Testis (tissue), 2 donors: ENCODE measurements at regions not wholly inside any gene's neighbourhood (a gene's known extent, or its start where the extent isn't known, plus 50 kb on each side); places are given as distances from the start of the nearest gene placed in this dataset.
A peak's percentile ranks its signal among the peaks of the same experiment; 100 is the strongest.

Experiments
- DNase-seq: peaks from one replicate; pipeline ENCODE4 v3.0.0-alpha.2; 2019
- H3K27ac ChIP-seq, 2 donors: fragments of 200-600 bp; sonication (generic); one replicate each; pipeline ENCODE4 v1.5.1; 2019
- H3K27me3 ChIP-seq: fragments of 200-600 bp; sonication (generic); one replicate; pipeline ENCODE4 v1.5.1; 2019
- H3K36me3 ChIP-seq: fragments of 200-600 bp; sonication (generic); one replicate; pipeline ENCODE4 v1.5.1; 2017; ENCODE audit warnings: low read depth; ENCODE audit errors: missing control alignments
- H3K4me1 ChIP-seq: fragments of 200-600 bp; sonication (generic); one replicate; pipeline ENCODE4 v1.5.1; 2019
- H3K4me3 ChIP-seq, 2 donors: fragments of 200-600 bp; sonication (generic); one replicate each; pipeline ENCODE4 v1.5.1; 2017 to 2019
- H3K9me3 ChIP-seq: fragments of 200-600 bp; sonication (generic); one replicate; pipeline ENCODE4 v1.5.1; 2017
- POLR2A ChIP-seq: fragments of 450-650 bp; IDR thresholded peaks from one replicate; pipeline ENCODE4 v1.6.1; 2017; ENCODE audit warnings: antibody characterized with exemption, mild to moderate bottlenecking, moderate library complexity
- WGBS, 2 donors: methylation state at CpG; one replicate each; pipeline ENCODE4 v1.1.5; 2018; 5-methylcytosine and 5-hydroxymethylcytosine counted together
- intact Hi-C: fragments of 100-400 bp; cut with DNase I; formaldehyde crosslinking; loops from one replicate; pipeline ENCODE4 v1.15.1; 2023; ENCODE audit warnings: low total_unique reads
- TF ChIP-seq, protein P1 (sequence below), 3 experiments: fragments of 450-650 bp in 2 of 3; fragments of 200-600 bp in 1 of 3; sonication (generic) in 1 of 3; IDR thresholded peaks; one replicate each; pipeline ENCODE4 v1.5.1; 2016 to 2019; ENCODE audit warnings: antibody characterized with exemption in 3 of 3, mild to moderate bottlenecking in 2 of 3, moderate library complexity in 1 of 3

DNA sequence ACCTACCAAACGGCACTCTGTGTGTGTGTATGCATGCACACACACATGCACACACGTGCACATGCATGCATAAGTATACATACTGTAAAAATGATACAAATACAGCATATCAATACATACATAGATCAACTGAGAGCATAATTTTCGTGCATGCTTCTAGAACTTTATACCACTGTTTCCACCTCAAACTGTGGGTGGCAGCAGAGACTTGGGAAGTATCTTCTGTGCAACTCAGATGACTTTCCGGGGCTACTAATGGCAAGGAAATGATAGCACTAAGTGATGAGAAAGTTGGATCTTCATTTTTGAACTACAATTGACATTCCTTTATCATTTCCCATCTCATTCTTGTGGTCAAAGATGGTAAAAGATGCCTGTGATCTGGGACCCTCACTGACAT is 570.7 kb downstream of the REEP3 start:
- Histone ChIP-seq H3K27me3 (no peaks in the 10 kb centered on the region), H3K36me3 (no peaks in the 10 kb centered on the region), H3K9me3 (no peaks in the 10 kb centered on the region), H3K27ac (no peak overlapping the region), H3K4me3 (no peak overlapping the region), H3K4me1 (no peaks in the 10 kb centered on the region)
- no peak for TF ChIP-seq POLR2A
- TF ChIP-seq, protein P1, sequence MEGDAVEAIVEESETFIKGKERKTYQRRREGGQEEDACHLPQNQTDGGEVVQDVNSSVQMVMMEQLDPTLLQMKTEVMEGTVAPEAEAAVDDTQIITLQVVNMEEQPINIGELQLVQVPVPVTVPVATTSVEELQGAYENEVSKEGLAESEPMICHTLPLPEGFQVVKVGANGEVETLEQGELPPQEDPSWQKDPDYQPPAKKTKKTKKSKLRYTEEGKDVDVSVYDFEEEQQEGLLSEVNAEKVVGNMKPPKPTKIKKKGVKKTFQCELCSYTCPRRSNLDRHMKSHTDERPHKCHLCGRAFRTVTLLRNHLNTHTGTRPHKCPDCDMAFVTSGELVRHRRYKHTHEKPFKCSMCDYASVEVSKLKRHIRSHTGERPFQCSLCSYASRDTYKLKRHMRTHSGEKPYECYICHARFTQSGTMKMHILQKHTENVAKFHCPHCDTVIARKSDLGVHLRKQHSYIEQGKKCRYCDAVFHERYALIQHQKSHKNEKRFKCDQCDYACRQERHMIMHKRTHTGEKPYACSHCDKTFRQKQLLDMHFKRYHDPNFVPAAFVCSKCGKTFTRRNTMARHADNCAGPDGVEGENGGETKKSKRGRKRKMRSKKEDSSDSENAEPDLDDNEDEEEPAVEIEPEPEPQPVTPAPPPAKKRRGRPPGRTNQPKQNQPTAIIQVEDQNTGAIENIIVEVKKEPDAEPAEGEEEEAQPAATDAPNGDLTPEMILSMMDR (IDR thresholded peaks at IDR 0.05), result no peak
- 59 to 71% methylated on average over 4 of the region's 4 CpGs for WGBS, 2 donors
- intact Hi-C loops, result no loop called here
- peak; percentile 25 for DNase-seq

DNA sequence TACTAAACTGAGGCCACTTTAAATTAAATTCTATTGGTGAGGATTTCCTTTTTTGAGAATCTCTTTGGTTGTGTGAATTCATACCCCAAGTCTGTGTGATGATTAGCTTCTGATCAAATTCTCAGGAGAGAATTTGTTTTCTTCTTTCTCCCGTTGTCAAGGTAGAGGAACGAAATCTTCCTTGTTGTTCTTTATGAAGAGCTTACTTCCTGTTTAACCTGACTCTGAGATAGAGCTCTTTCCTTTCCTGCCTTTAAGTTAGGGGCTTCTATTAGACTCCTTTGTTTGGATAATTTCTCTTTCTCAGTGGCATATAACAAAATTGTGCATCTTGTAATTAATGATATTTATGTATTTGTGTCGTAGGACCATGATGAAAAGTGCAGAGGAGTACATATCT is 572.1 kb downstream of the REEP3 start:
- 81 to 82% methylated on average over 3 of the region's 3 CpGs for WGBS, 2 donors
- H3K4me3 ChIP-seq, result no peak overlapping the region
- DNase-seq, result no peak
- TF ChIP-seq, protein P1 (IDR thresholded peaks at IDR 0.05), result no peak
- no peak for TF ChIP-seq POLR2A
- H3K27me3 ChIP-seq, result no peaks in the 10 kb centered on the region
- intact Hi-C loops, result no loop called here
- H3K9me3 ChIP-seq, result no peaks in the 10 kb centered on the region
- H3K36me3 ChIP-seq, result no peaks in the 10 kb centered on the region
- no peak overlapping the region for H3K27ac ChIP-seq
- no peaks in the 10 kb centered on the region for H3K4me1 ChIP-seq

DNA sequence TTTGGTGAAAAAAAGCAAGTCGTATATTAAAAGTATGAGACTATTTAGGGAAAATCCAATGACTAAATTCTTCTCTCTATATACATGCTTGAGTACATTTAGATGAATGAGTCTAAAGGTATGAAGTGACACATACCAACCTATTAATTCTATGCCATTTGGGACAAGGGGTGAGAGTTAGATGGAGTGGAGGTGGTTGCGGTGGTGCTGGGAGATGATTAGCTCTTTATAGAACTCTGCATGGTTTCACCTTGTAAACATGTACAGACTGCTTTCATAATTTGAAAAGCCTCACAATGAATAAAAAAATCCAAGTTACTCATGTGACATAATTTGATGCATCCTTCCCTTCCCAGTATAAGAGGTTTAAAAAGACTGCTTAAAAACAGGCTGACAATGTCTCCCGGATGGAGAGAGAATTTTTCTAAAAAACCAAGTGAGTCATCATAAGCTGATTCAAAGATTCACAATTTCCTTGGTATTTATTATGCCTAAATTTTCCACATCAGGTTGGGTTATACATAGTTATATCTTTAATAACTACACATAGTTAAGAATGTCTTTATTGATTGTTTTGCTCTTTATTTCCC is 572.8 kb downstream of the REEP3 start:
- intact Hi-C loops, result no loop called here

DNA sequence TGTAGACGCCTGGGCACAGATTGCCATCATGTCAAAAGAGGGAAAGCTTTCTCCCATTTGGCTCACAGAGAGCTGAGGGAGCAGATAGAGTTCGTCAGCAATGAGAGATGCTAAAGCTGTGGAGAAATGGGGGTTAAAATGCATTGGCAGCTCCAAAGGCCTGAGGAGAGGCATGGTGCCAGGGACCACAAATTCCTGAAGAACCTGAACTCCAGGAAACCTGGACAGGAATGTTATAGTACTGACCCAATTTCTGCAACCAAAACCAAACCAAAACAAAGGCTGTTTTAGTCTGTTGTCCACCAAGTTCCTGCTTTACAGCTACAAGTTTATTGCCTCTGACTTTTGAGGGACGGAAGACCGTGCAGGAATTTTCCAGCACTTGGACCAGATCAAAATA is 575.7 kb downstream of the REEP3 start:
- intact Hi-C loops, result no loop called here
- H3K9me3 ChIP-seq, result no peaks in the 10 kb centered on the region
- TF ChIP-seq POLR2A, result no peak
- TF ChIP-seq, protein P1 (IDR thresholded peaks at IDR 0.05), result no peak
- 77 to 85% methylated on average over 4 of the region's 4 CpGs for WGBS, 2 donors
- H3K27me3 ChIP-seq, result no peaks in the 10 kb centered on the region
- no peak overlapping the region for H3K4me3 ChIP-seq
- no peak overlapping the region for H3K27ac ChIP-seq
- no peaks in the 10 kb centered on the region for H3K4me1 ChIP-seq
- no peaks in the 10 kb centered on the region for H3K36me3 ChIP-seq
- no peak for DNase-seq

More for the DNA sequence above, 572.8 kb downstream of the REEP3 start:
- no peak for DNase-seq
- H3K9me3 ChIP-seq, result no peaks in the 10 kb centered on the region
- no peak overlapping the region for H3K4me3 ChIP-seq
- no peaks in the 10 kb centered on the region for H3K27me3 ChIP-seq
- TF ChIP-seq POLR2A, result no peak
- TF ChIP-seq, protein P1 (IDR thresholded peaks at IDR 0.05), result no peak
- 90 to 91% methylated on average over 3 of the region's 3 CpGs for WGBS, 2 donors
- no peak overlapping the region for H3K27ac ChIP-seq
- H3K36me3 ChIP-seq, result no peaks in the 10 kb centered on the region
- H3K4me1 ChIP-seq, result no peaks in the 10 kb centered on the region

DNA sequence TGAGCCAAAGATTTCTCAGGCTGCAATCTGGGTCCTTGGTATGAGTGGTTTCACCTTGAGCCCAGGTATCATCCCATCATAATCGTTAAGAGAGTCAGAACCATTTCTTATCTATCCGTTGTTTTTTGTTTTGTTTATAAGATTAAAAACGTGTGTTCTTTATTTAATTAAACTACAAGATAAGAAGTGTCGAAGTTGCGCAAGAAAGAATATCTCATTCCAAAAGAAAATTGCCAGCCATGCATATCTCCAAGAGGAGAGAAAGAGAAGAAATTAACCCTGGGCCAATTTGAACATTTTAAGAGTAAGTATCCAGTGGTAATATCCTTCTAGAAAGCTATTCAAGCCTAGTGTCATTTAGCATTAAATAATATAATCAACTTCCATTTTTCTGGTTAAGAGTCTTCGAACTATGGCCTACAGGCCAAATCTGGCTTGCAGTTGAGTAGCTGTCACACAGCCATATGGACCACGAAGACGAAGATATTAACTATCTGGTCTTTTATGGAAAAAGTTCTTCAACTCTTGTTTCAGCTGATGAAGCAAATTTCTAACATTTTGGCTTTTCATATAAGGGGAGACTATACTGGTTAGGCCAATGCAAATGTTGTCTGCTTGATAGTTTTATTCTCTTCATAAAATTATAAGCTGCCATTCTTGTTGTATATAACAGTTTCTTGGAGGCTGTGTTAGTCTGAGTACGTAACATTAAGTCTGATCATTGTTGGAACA is 576.4 kb downstream of the REEP3 start:
- no peaks in the 10 kb centered on the region for H3K4me1 ChIP-seq
- 80 to 82% methylated on average over 9 of the region's 9 CpGs for WGBS, 2 donors
- no peaks in the 10 kb centered on the region for H3K9me3 ChIP-seq
- DNase-seq, result no peak
- H3K36me3 ChIP-seq, result no peaks in the 10 kb centered on the region
- H3K27ac ChIP-seq, result no peak overlapping the region
- H3K27me3 ChIP-seq, result no peaks in the 10 kb centered on the region
- intact Hi-C loops, result no loop called here
- TF ChIP-seq, protein P1 (IDR thresholded peaks at IDR 0.05), result no peak
- no peak overlapping the region for H3K4me3 ChIP-seq
